MCF 10A (cell line): ENCODE measurements at regions not wholly inside any gene's neighbourhood (a gene's known extent, or its start where the extent isn't known, plus 50 kb on each side); places are given as distances from the start of the nearest gene placed in this dataset.

Experiments used
- BruUV-seq: library from RNA; stranded (reverse); fragments of 400-500 nt; replicated peaks from 2 replicates; lab custom pipeline; 2021; lab: Mats Ljungman, UMichigan
- CTCF ChIA-PET: fragments of 300-600 bp; sonication (Branson Sonifier 250); formaldehyde crosslinking; extraction: SDS; loops from one replicate; lab custom pipeline; 2021; ENCODE audit warnings: antibody characterized with exemption, inconsistent platforms; lab: Yijun Ruan, JAX
- POLR2A ChIA-PET: fragments of 300-600, 350-650 bp; sonication (Branson Sonifier 250); formaldehyde crosslinking; extraction: SDS; loops from one replicate; lab custom pipeline; 2020; ENCODE audit warnings: antibody characterized with exemption, inconsistent platforms; lab: Yijun Ruan, JAX
- DNase-seq: peaks from one replicate; pipeline ENCODE4 v3.0.0-alpha.2; 2018; ENCODE audit not compliant: unreplicated experiment
- H3K27ac Mint-ChIP-seq: one replicate; pipeline ENCODE4 v1.8.0; 2022; ENCODE audit warnings: mild to moderate bottlenecking, low read depth, mixed read lengths; ENCODE audit not compliant: unreplicated experiment
- H3K27me3 Mint-ChIP-seq: one replicate; pipeline ENCODE4 v1.8.0; 2022; ENCODE audit warnings: mixed read lengths; ENCODE audit not compliant: insufficient read depth, unreplicated experiment
- H3K36me3 Mint-ChIP-seq: one replicate; pipeline ENCODE4 v1.8.0; 2022; ENCODE audit warnings: mild to moderate bottlenecking, moderate library complexity, mixed read lengths; ENCODE audit not compliant: insufficient read depth, unreplicated experiment
- H3K4me1 Mint-ChIP-seq: one replicate; pipeline ENCODE4 v1.8.0; 2022; ENCODE audit warnings: mixed read lengths; ENCODE audit not compliant: insufficient read depth, unreplicated experiment
- H3K4me3 Mint-ChIP-seq: one replicate; pipeline ENCODE4 v1.8.0; 2022; ENCODE audit warnings: mild to moderate bottlenecking, moderate library complexity, mixed read lengths; ENCODE audit not compliant: unreplicated experiment
- H3K9me3 Mint-ChIP-seq: one replicate; pipeline ENCODE4 v1.8.0; 2022; ENCODE audit warnings: mixed read lengths; ENCODE audit not compliant: unreplicated experiment
- CTCF ChIP-seq: fragments of 200-600 bp; IDR thresholded peaks from one replicate; pipeline ENCODE4 v1.8.0; 2022; ENCODE audit warnings: antibody characterized with exemption, mild to moderate bottlenecking; ENCODE audit not compliant: unreplicated experiment
- intact Hi-C: fragments of 100-400 bp; cut with micrococcal nuclease; formaldehyde crosslinking; loops from 2 replicates; pipeline ENCODE4 v1.14.1; 2022

- Mint-ChIP-seq H3K36me3 (no peaks in the 10 kb centered on the region), H3K9me3 (no peaks in the 10 kb centered on the region), H3K27ac (no peak overlapping the region), H3K4me1 (no peaks in the 10 kb centered on the region), H3K27me3 (no peaks in the 10 kb centered on the region), H3K4me3 (no peak overlapping the region)
- intact Hi-C loops = no loop called here
- no peak for DNase-seq
- TF ChIP-seq CTCF = no peak
- BruUV-seq = no TSS peak
- CTCF ChIA-PET = interaction anchor here (0.9 to 2.4 kb wide), 4 partner anchors 12 to 392 kb away, joined by 3 to 7 read pairs (median 4); no protein-coding TSS in a partner anchor
- POLR2A ChIA-PET = no interaction called here
These were observed 59.4 kb upstream of the TMEM200A start for GRCh38 chr6:130306377-130306776.

GRCh38 chr6:130303431-130303830 lies 62.4 kb upstream of the TMEM200A start:
- BruUV-seq = no TSS peak
- Mint-ChIP-seq H3K4me3 (no peak overlapping the region), H3K27ac (no peak overlapping the region), H3K4me1 (no peaks in the 10 kb centered on the region), H3K36me3 (no peaks in the 10 kb centered on the region), H3K27me3 (peaks cover 14% of the 10 kb centered on the region), H3K9me3 (no peaks in the 10 kb centered on the region)
- DNase-seq = no peak
- POLR2A ChIA-PET = no interaction called here
- TF ChIP-seq CTCF = no peak
- CTCF ChIA-PET = interaction anchor here (1.7 kb wide), 1 partner anchor 9 kb away, joined by 5 read pairs; no protein-coding TSS in a partner anchor
- intact Hi-C loops = no loop called here

GRCh38 chr6:130298258-130298657 lies 67.6 kb upstream of the TMEM200A start:
- no peak overlapping the region for H3K4me3 Mint-ChIP-seq
- ChIA-PET CTCF (interaction anchor here (0.6 to 0.7 kb wide), 2 partner anchors 463 to 464 kb away, joined by 3 read pairs; no protein-coding TSS in a partner anchor), POLR2A (interaction anchor here (0.6 kb wide), 1 partner anchor 928 kb away, joined by 3 read pairs; no protein-coding TSS in a partner anchor)
- no peaks in the 10 kb centered on the region for H3K9me3 Mint-ChIP-seq
- no peaks in the 10 kb centered on the region for H3K36me3 Mint-ChIP-seq
- BruUV-seq = no TSS peak
- peaks cover 18% of the 10 kb centered on the region for H3K27me3 Mint-ChIP-seq
- intact Hi-C loops = no loop called here
- no peak for DNase-seq
- H3K27ac Mint-ChIP-seq = no peak overlapping the region
- TF ChIP-seq CTCF = no peak
- H3K4me1 Mint-ChIP-seq = no peaks in the 10 kb centered on the region

GRCh38 chr6:130296854-130297253 lies 69.0 kb upstream of the TMEM200A start:
- H3K36me3 Mint-ChIP-seq = no peaks in the 10 kb centered on the region
- H3K4me3 Mint-ChIP-seq = no peak overlapping the region
- CTCF ChIA-PET = interaction anchor here (1.2 to 1.6 kb wide), 3 partner anchors 14 to 547 kb away, joined by 4 to 6 read pairs (median 5); no protein-coding TSS in a partner anchor
- peaks cover 18% of the 10 kb centered on the region for H3K27me3 Mint-ChIP-seq
- H3K27ac Mint-ChIP-seq = no peak overlapping the region
- intact Hi-C loops = no loop called here
- no TSS peak for BruUV-seq
- TF ChIP-seq CTCF = no peak
- DNase-seq = peak; percentile 11
- POLR2A ChIA-PET = no interaction called here
- no peaks in the 10 kb centered on the region for H3K9me3 Mint-ChIP-seq
- H3K4me1 Mint-ChIP-seq = no peaks in the 10 kb centered on the region
